Progenitor cell of endocrine pancreas (in vitro differentiated cells): ENCODE measurements at regions not wholly inside any gene's neighbourhood (a gene's known extent, or its start where the extent isn't known, plus 50 kb on each side); places are given as distances from the start of the nearest gene placed in this dataset.

Experiments
- DNase-seq: peaks from one replicate; pipeline ENCODE4 v3.0.0; 2021; ENCODE audit warnings: low spot score; ENCODE audit not compliant: unreplicated experiment
- H3K27ac Mint-ChIP-seq: 2 replicates; pipeline ENCODE4 v1.8.0; 2021; ENCODE audit warnings: mild to moderate bottlenecking, moderate library complexity, mixed read lengths
- H3K27me3 Mint-ChIP-seq: 2 replicates; pipeline ENCODE4 v1.8.0; 2021; ENCODE audit warnings: mixed read lengths
- H3K36me3 Mint-ChIP-seq: 2 replicates; pipeline ENCODE4 v1.8.0; 2022; ENCODE audit warnings: mixed read lengths; ENCODE audit not compliant: insufficient read depth
- H3K4me1 Mint-ChIP-seq: 2 replicates; pipeline ENCODE4 v1.8.0; 2021; ENCODE audit warnings: low read depth, mixed read lengths
- H3K4me3 Mint-ChIP-seq: 2 replicates; pipeline ENCODE4 v1.8.0; 2021; ENCODE audit warnings: low read depth, mild to moderate bottlenecking, moderate library complexity, mixed read lengths
- H3K9me3 Mint-ChIP-seq: 2 replicates; pipeline ENCODE4 v1.8.0; 2021; ENCODE audit warnings: low read depth, mixed read lengths
- TF ChIP-seq, protein P1 (sequence below): fragments of 200-600 bp; sonication (generic); IDR thresholded peaks from one replicate; pipeline ENCODE4 v1.5.0; 2021; ENCODE audit warnings: antibody characterized with exemption, mild to moderate bottlenecking; ENCODE audit not compliant: unreplicated experiment

DNA sequence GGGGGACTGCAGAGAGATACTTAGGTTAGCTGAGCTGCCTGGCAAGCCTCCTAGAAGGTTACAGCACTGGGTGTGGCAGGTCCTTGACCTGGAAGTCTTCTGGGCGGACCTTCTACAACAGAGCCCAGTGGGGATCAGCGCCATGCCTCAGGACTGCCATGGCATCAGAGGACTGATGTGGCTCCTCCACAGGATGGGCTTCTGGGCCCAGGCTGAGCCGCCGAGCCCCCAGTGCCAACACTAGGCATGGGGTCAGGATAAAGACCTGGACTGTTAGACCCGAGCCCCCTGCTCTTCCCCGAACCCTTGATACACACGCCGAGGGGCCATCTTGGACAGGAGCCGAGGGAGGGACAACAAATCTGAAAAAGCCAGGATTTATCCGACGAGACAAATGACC, 64.0 kb upstream of the SOX21 start:
- Mint-ChIP-seq H3K9me3 (no peaks in the 10 kb centered on the region), H3K4me3 (no peak overlapping the region), H3K4me1 (peaks cover 19% of the 10 kb centered on the region), H3K27ac (no peak overlapping the region), H3K27me3 (no peaks in the 10 kb centered on the region), H3K36me3 (no peaks in the 10 kb centered on the region)
- TF ChIP-seq, protein P1, sequence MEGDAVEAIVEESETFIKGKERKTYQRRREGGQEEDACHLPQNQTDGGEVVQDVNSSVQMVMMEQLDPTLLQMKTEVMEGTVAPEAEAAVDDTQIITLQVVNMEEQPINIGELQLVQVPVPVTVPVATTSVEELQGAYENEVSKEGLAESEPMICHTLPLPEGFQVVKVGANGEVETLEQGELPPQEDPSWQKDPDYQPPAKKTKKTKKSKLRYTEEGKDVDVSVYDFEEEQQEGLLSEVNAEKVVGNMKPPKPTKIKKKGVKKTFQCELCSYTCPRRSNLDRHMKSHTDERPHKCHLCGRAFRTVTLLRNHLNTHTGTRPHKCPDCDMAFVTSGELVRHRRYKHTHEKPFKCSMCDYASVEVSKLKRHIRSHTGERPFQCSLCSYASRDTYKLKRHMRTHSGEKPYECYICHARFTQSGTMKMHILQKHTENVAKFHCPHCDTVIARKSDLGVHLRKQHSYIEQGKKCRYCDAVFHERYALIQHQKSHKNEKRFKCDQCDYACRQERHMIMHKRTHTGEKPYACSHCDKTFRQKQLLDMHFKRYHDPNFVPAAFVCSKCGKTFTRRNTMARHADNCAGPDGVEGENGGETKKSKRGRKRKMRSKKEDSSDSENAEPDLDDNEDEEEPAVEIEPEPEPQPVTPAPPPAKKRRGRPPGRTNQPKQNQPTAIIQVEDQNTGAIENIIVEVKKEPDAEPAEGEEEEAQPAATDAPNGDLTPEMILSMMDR = no peak
- no peak for DNase-seq

DNA sequence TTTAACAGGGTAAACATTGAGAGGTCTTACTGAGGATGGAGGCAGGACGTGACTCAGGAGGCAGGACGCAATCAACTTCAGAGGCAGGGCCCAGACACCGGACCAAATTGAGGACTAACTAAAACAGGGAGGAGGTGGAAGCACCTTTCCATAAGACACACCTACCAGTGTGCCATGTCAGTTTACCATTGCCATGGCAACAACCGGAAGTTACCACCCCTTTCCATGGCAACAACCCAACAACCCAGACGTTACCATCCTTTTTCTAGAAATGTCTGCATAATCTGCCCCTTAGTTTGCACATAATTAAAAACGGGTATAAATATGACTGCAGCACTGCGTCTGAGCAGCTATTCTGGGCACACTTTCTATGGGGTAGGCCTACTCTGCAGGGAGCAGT, 53.5 kb upstream of the SOX21 start:
- no peaks in the 10 kb centered on the region for H3K36me3 Mint-ChIP-seq
- no peak overlapping the region for H3K4me3 Mint-ChIP-seq
- DNase-seq = no peak
- no peaks in the 10 kb centered on the region for H3K27me3 Mint-ChIP-seq
- peaks cover 5% of the 10 kb centered on the region for H3K4me1 Mint-ChIP-seq
- TF ChIP-seq, protein P1 = no peak
- no peak overlapping the region for H3K27ac Mint-ChIP-seq
- peaks cover 7% of the 10 kb centered on the region for H3K9me3 Mint-ChIP-seq

DNA sequence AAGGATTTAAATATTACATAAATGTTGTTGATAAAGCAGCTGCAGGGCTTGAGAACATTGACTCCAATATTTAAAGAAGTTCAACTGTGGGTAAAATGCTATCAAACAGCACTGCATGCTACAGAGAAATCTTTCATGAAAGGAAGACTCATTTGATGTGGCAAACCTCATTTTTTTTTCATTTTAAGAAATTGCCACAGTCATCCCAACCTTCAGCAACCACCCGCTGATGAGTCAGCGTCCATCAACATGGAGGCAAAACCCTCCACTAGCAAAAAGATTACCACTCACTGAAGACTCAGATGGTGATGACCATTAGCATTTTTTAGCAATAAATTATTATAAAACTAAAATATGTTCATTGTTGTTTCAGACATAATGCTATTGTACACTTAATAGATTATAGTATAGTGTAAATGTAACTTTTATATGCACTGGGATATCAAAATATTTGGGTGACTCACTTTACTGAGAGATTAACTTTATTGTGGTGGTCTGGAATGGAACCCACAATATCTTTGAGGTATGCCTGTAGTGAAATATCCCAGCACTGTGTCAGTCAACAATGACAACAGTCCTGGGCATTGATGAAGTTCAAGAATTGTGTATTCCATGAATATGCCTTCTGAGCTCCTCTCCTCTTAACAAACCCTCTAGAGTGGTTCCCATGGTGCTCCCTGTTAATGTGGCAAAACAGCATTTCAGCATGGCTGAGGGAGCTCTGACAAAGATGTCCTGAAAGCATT, 52.4 kb upstream of the SOX21 start:
- Mint-ChIP-seq H3K27ac (no peak overlapping the region), H3K4me1 (peaks cover 1% of the 10 kb centered on the region), H3K27me3 (no peaks in the 10 kb centered on the region), H3K4me3 (no peak overlapping the region), H3K36me3 (peaks cover 2% of the 10 kb centered on the region), H3K9me3 (peaks cover 10% of the 10 kb centered on the region)
- TF ChIP-seq, protein P1 = no peak
- no peak for DNase-seq
